ENCODE measurements at regions not wholly inside any gene's neighbourhood (a gene's known extent, or its start where the extent isn't known, plus 50 kb on each side); places are given as distances from the start of the nearest gene placed in this dataset.
A peak's percentile ranks its signal among the peaks of the same experiment; 100 is the strongest.
"Not testable (repeated sequence)": the region's sequence is repeated elsewhere in the genome, so short reads cannot be mapped to it uniquely, and the experiment has no call there.

GRCh38 chr14:80291101-80291500 is 79.8 kb upstream of the DIO2 start:
- no peak for DNase-seq

- DNase-seq: not testable (repeated sequence)
Observed at GRCh38 chr14:80286744-80287143, 75.4 kb upstream of the DIO2 start.

GRCh38 chr14:80278293-80279023 is 67.2 kb upstream of the DIO2 start:
- DNase-seq: no peak

GRCh38 chr14:80275208-80275850 is 64.0 kb upstream of the DIO2 start:
- DNase-seq: no peak

GRCh38 chr14:80274310-80274709 is 63.0 kb upstream of the DIO2 start:
- not testable (repeated sequence) for DNase-seq

GRCh38 chr14:80271389-80271788 is 60.1 kb upstream of the DIO2 start:
- no peak for DNase-seq

GRCh38 chr14:80269353-80269925 is 58.1 kb upstream of the DIO2 start:
- DNase-seq: no peak

- DNase-seq: no peak
Observed at GRCh38 chr14:80266930-80267329, 55.6 kb upstream of the DIO2 start.

GRCh38 chr14:80264702-80265101 is 53.4 kb upstream of the DIO2 start:
- peak in 1 of 3 experiments; percentile 80 for DNase-seq
